GM23248 (cell line): ENCODE measurements at regions not wholly inside any gene's neighbourhood (a gene's known extent, or its start where the extent isn't known, plus 50 kb on each side); places are given as distances from the start of the nearest gene placed in this dataset.

Source experiments
- EZH2 ChIP-seq: fragments of 200-600 bp; sonication (generic); IDR thresholded peaks from 2 replicates; pipeline ENCODE4 v1.6.1; 2018; ENCODE audit warnings: antibody characterized with exemption, mild to moderate bottlenecking; ENCODE audit not compliant: insufficient read depth, poor library complexity, severe bottlenecking
- EZH2phosphoT487 ChIP-seq: fragments of 200-600 bp; sonication (generic); IDR thresholded peaks from 2 replicates; pipeline ENCODE4 v1.6.1; 2018; ENCODE audit warnings: antibody characterized with exemption, moderate library complexity, mild to moderate bottlenecking, low read depth; ENCODE audit not compliant: insufficient read depth

- no peak for TF ChIP-seq EZH2
- TF ChIP-seq EZH2phosphoT487, result no peak
These were observed 172.7 kb upstream of the MARCKS start for GRCh38 chr6:113684382-113684901.
